ENCODE measurements at regions not wholly inside any gene's neighbourhood (a gene's known extent, or its start where the extent isn't known, plus 50 kb on each side); places are given as distances from the start of the nearest gene placed in this dataset.
"Not testable (repeated sequence)": the region's sequence is repeated elsewhere in the genome, so short reads cannot be mapped to it uniquely, and the experiment has no call there.

- DNase-seq (ENCODE audit: low read depth, low spot score) (no peak), FAIRE-seq (no peak)
- no peak for TF ChIP-seq EZH2 (IDR thresholded peaks at IDR 0.05; ENCODE audit: low read length)
- no peak for TF ChIP-seq CTCF (optimal IDR thresholded peaks at IDR 0.05 in 1 of 3, IDR thresholded peaks at IDR 0.05 in 1 of 3, conservative IDR thresholded peaks at IDR 0.05 in 1 of 3; ENCODE audit: extremely low read depth in 1 of 3, insufficient read depth in 2 of 3, low read length in 3 of 3)
- dilution Hi-C loops (cut with MboI; ENCODE audit: extremely low pct_ligation_motif_present, low sequenced_read_pairs) = no loop called here
- Histone ChIP-seq H3K4me2 (ENCODE audit: control insufficient read depth, extremely low read depth, insufficient read depth, low read depth, low read length) (no peak overlapping the region), H2AFZ (ENCODE audit: control insufficient read depth, low read length) (no peak overlapping the region), H3K9me1 (ENCODE audit: control insufficient read depth, extremely low read depth, insufficient read depth, low read length) (no peaks in the 10 kb centered on the region), H3K9me3 (ENCODE audit: control insufficient read depth, low read depth, low read length) (no peaks in the 10 kb centered on the region), H3K79me2 (ENCODE audit: control insufficient read depth, insufficient read depth, low read length) (no peaks in the 10 kb centered on the region), H3K27me3 (ENCODE audit: control insufficient read depth, extremely low read depth, insufficient read depth, low read length) (no peaks in the 10 kb centered on the region), H4K20me1 (ENCODE audit: control insufficient read depth, extremely low read depth, insufficient read depth, low read length) (no peaks in the 10 kb centered on the region), H3K4me1 (ENCODE audit: control insufficient read depth, extremely low read depth, insufficient read depth, low read length) (no peaks in the 10 kb centered on the region), H3K4me3 (ENCODE audit: control insufficient read depth in 2 of 3, extremely low read depth in 1 of 3, insufficient read depth in 2 of 3, low read depth in 1 of 3, low read length in 3 of 3) (no peak overlapping the region), H3K36me3 (ENCODE audit: control insufficient read depth in 2 of 2, extremely low read depth in 1 of 2, insufficient read depth in 2 of 2, low read length in 2 of 2) (no peaks in the 10 kb centered on the region), H3K9ac (ENCODE audit: control insufficient read depth, extremely low read depth, insufficient read depth, low read length) (no peak overlapping the region), H3K27ac (ENCODE audit: control insufficient read depth, insufficient read depth, low read length) (no peak overlapping the region)
Observed at GRCh38 chr9:28503573-28503972, 930.3 kb upstream of the C9orf72 start.

GRCh38 chr9:28518439-28518838 is 945.2 kb upstream of the C9orf72 start:
- Histone ChIP-seq H3K27ac (ENCODE audit: control insufficient read depth, insufficient read depth, low read length) (no peak overlapping the region), H4K20me1 (ENCODE audit: control insufficient read depth, extremely low read depth, insufficient read depth, low read length) (no peaks in the 10 kb centered on the region), H3K9ac (ENCODE audit: control insufficient read depth, extremely low read depth, insufficient read depth, low read length) (no peak overlapping the region), H3K36me3 (ENCODE audit: control insufficient read depth in 2 of 2, extremely low read depth in 1 of 2, insufficient read depth in 2 of 2, low read length in 2 of 2) (no peaks in the 10 kb centered on the region), H3K4me1 (ENCODE audit: control insufficient read depth, extremely low read depth, insufficient read depth, low read length) (no peaks in the 10 kb centered on the region), H3K4me2 (ENCODE audit: control insufficient read depth, extremely low read depth, insufficient read depth, low read depth, low read length) (no peak overlapping the region), H3K9me1 (ENCODE audit: control insufficient read depth, extremely low read depth, insufficient read depth, low read length) (no peaks in the 10 kb centered on the region), H2AFZ (ENCODE audit: control insufficient read depth, low read length) (no peak overlapping the region), H3K4me3 (ENCODE audit: control insufficient read depth in 2 of 3, extremely low read depth in 1 of 3, insufficient read depth in 2 of 3, low read depth in 1 of 3, low read length in 3 of 3) (no peak overlapping the region), H3K27me3 (ENCODE audit: control insufficient read depth, extremely low read depth, insufficient read depth, low read length) (no peaks in the 10 kb centered on the region), H3K79me2 (ENCODE audit: control insufficient read depth, insufficient read depth, low read length) (no peaks in the 10 kb centered on the region), H3K9me3 (ENCODE audit: control insufficient read depth, low read depth, low read length) (no peaks in the 10 kb centered on the region)
- dilution Hi-C loops (cut with MboI; ENCODE audit: extremely low pct_ligation_motif_present, low sequenced_read_pairs) = no loop called here
- FAIRE-seq (no peak), DNase-seq (ENCODE audit: low read depth, low spot score) (no peak)
- TF ChIP-seq CTCF (optimal IDR thresholded peaks at IDR 0.05 in 1 of 3, IDR thresholded peaks at IDR 0.05 in 1 of 3, conservative IDR thresholded peaks at IDR 0.05 in 1 of 3; ENCODE audit: extremely low read depth in 1 of 3, insufficient read depth in 2 of 3, low read length in 3 of 3) (no peak), EZH2 (IDR thresholded peaks at IDR 0.05; ENCODE audit: low read length) (no peak)

- DNase-seq (ENCODE audit: low read depth, low spot score); H3K4me1 ChIP-seq (ENCODE audit: control insufficient read depth, extremely low read depth, insufficient read depth, low read length); H3K4me3 ChIP-seq (ENCODE audit: control insufficient read depth in 2 of 3, extremely low read depth in 1 of 3, insufficient read depth in 2 of 3, low read depth in 1 of 3, low read length in 3 of 3); H4K20me1 ChIP-seq (ENCODE audit: control insufficient read depth, extremely low read depth, insufficient read depth, low read length); H3K4me2 ChIP-seq (ENCODE audit: control insufficient read depth, extremely low read depth, insufficient read depth, low read depth, low read length); H3K27me3 ChIP-seq (ENCODE audit: control insufficient read depth, extremely low read depth, insufficient read depth, low read length); H3K79me2 ChIP-seq (ENCODE audit: control insufficient read depth, insufficient read depth, low read length); dilution Hi-C loops (cut with MboI; ENCODE audit: extremely low pct_ligation_motif_present, low sequenced_read_pairs); H3K36me3 ChIP-seq (ENCODE audit: control insufficient read depth in 2 of 2, extremely low read depth in 1 of 2, insufficient read depth in 2 of 2, low read length in 2 of 2); H3K9me1 ChIP-seq (ENCODE audit: control insufficient read depth, extremely low read depth, insufficient read depth, low read length); H3K27ac ChIP-seq (ENCODE audit: control insufficient read depth, insufficient read depth, low read length); H2AFZ ChIP-seq (ENCODE audit: control insufficient read depth, low read length); H3K9me3 ChIP-seq (ENCODE audit: control insufficient read depth, low read depth, low read length); H3K9ac ChIP-seq (ENCODE audit: control insufficient read depth, extremely low read depth, insufficient read depth, low read length); FAIRE-seq: not testable (repeated sequence)
Observed at GRCh38 chr9:28524309-28524708, 951.0 kb upstream of the C9orf72 start.

Measured in keratinocyte (primary cell).